ENCODE measurements at regions not wholly inside any gene's neighbourhood (a gene's known extent, or its start where the extent isn't known, plus 50 kb on each side); places are given as distances from the start of the nearest gene placed in this dataset.

GRCh38 chr18:64519201-64519600, 370.3 kb upstream of the LINC00305 start:
- no peak for DNase-seq

DNA sequence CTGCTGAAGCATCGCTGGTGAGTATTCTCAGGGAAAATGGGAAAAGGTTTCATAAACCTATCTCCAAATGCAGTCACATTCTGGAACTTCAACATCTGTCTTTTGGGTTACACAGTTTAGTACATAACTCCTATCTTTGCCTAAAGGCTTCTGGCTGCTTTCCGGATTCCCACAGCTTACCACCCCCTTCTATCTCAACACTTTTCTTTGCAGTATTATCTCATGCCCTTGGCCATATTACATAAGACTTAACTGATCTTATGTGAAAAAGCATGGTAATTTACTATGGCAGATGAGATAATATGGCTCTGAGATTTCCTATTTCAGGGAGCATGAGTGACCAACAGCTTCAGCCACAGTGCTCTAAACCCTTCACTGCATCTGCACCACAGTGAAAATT, 369.3 kb upstream of the LINC00305 start:
- DNase-seq = no peak

DNA sequence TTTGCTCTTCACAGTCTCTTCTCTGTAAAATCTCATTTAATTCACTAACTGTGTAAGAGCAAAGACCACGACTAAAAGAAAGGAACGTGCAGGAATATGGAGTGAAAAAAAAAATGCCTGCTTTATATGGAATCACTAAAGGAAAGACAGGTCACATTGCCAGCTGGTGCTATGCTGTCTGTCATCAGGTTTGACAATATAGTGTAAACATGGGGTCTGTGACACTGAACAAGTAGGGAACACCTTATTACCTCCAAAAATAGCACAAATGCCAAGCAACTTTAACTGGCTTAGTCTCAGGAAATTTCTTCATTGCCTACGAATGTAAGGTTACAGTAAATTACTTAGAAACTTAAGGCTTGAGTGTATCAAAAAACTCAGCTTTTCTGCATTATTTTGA, 364.5 kb upstream of the LINC00305 start:
- DNase-seq = no peak

GRCh38 chr18:64490207-64490606, 341.3 kb upstream of the LINC00305 start:
- DNase-seq = no peak

DNA sequence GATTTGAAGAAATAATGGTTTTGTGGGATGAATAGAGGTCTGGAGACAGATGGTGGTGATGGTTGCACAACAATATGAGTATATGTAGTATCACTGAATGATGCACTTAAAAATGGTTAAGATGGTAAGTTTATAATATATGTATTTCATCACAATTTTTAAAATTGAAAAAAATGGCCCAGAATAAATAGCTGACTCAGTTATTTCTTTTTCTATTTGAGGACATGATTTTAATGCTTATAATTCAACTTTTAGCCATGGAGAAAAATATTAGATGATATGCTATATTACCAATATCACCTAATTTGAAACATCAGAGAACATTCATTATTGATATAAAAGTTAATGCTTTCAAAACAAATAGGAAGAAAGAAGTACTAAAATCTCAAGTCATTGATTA, 339.8 kb upstream of the LINC00305 start:
- no peak for DNase-seq

DNA sequence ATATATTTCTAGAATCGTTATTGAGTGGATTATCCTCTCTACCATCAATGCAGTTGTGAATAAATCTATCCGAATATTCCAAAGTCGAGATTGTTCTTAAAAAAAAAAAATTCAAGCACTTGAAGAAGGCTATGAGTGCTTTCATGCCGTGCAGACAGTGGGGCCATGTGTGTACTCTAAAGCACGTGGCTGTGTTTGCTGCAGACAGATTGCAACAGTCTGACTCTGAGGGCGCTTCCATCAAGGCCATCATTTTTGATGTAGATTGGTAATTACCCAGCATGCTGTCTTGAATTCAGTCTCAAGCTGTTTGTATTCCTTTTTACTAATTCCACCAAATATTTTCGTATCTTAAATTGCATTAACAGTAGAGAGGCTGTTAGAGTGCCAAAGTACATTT, 325.9 kb upstream of the LINC00305 start:
- DNase-seq = no peak

DNA sequence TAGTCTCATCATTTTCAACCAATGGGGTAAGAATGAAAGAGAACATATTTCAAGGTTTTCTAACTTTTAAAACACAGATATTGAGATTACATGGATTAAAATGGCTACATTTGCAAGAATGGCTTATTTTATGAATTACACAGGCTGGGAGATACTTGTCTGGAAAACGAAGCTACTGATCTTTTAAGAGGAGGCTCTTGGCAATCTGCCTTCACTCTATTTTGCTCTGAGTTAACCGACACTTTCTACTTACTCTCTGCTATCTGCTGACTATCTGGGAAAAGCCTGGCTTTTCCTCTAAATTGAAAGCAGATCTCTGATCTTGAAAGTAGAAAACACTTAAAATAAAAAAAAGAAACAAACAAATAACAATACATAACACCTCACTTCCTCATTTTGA, 325.4 kb upstream of the LINC00305 start:
- DNase-seq = no peak

DNA sequence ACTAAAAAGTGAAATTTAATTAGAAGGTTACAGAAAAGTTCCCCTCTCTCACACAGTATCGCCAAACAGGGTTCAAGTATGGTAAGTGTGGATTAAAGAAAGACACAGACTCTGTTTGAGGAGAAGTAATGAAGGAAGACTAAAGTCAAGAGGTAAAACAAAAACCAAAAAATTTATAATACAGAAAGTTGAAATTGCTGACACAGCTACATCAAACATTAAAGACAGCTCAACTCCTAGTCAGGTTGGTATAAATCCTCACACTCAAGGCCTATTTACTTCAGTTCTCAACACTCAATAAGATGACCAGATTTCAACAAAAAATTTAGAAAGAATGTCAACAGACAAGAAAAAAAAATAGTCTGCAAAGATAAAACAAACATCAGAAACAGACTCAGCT, 300.5 kb upstream of the LINC00305 start:
- DNase-seq = no peak

DNA sequence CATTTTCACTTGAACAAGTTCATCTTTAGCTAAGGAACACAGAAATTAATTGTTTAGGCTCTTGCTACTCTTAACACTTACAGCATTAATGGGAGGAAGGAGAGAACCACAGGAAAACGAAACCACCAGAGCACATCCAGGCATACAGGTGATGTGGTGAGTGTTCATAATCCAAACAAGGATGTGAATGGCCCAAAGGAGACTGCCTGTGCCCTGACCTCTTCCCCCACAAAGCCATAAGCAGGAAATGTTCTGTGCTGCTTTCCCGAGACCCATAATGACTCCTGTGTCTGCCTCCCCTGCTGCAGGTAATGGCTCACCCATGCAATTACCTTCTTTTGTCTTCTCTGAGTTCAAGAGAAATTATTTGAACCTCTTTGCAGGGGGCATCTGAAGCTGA, 295.9 kb upstream of the LINC00305 start:
- no peak for DNase-seq

- DNase-seq = no peak
Measured at GRCh38 chr18:64438178-64438577, 289.3 kb upstream of the LINC00305 start.

DNA sequence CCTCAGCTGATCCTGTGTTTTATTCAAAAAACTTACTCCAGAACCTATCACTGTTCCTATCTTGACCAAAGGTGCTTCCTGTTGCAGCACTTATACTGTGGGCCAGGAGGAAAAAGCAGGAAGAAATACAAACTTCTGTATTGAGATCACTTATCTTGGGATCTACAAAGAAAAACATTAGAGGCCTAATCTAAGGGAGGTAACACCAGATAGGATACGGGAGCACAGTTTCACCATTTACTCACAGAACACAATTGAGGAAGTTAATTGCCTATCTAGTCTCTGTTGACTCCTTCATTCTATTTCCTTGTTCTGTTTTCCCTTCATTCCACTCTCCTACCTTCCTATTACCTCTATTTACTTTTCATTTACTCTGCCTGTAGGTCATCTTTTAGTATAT, 287.2 kb upstream of the LINC00305 start:
- DNase-seq = no peak

DNA sequence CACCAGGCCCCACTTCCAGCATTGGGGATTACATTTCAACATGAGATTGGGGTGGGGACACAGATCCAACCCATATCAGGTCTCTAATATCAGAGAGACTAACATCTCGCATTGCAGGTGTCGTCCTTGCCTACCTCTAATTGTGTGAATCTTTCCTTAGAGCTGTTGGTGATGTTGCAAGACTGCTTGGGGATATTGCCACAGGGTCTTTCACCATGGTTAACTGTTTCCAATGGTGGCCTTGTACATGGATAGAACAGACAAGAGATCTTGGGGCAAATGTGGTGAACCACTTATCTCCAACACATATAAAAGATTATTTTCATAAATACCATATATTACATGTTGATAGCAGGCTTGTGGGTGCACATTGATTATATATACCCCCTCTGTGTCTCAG, 270.3 kb upstream of the LINC00305 start:
- no peak for DNase-seq

GRCh38 chr18:64416990-64417389, 268.1 kb upstream of the LINC00305 start:
- no peak for DNase-seq

- no peak for DNase-seq
Measured at GRCh38 chr18:64415218-64415617, 266.3 kb upstream of the LINC00305 start.

DNA sequence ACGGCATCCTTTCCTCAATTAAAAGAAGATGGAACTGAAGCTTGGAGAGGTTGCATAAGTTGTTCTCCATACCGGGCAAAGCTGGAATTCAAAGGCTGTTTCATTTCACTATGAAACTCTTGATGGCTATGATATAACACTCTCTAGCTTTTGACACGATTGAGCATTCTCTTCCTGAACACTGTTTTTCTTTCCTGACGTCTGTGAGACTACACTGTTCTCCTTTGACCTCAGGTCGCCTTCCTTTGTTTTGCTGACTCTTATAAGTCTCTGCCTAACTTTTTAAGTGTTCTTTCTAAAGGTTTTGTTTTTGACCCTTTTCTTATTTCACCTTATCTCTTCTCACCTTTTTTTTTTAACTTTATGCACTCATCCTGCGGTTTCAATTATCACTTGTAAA, 261.8 kb upstream of the LINC00305 start:
- no peak for DNase-seq

- DNase-seq = no peak
Measured at GRCh38 chr18:64409511-64409910, 260.6 kb upstream of the LINC00305 start.

DNA sequence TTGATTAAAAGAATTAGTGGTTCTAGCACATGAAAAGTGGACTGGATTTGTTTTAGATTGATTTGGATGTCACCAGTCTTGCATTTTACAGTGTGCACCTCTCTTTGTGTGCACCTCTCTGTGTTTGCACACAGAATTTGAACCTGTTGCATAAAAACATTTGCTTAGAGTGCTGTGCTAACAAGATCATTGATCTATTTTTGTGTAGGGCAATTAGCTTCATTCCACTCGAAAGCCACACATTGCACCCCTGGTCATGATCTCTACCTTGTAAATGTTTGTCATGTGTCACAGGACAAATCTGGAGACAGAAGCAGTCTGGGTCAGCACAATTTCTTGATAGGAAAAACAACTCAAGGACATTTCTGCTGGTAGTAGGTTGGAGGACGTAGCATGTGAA, 258.7 kb upstream of the LINC00305 start:
- no peak for DNase-seq

DNA sequence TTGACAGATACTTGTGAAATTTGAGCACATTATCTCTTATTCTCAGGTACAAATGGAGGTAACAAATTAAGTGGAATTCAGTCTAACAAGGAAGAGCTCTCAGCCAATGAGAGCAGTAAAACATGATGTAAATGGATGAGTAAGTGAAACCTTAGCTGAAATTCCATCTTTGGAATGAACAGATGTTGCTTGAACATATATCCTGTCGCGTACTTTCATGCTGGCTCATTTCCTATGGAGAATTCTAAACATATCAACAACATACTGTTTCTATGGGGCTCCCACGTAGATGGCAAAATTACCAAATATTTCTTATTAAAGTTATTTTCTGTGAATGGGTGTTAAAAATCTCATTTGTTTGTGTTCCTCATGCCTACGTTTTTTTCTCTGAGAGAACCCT, 256.3 kb upstream of the LINC00305 start:
- DNase-seq = no peak

DNA sequence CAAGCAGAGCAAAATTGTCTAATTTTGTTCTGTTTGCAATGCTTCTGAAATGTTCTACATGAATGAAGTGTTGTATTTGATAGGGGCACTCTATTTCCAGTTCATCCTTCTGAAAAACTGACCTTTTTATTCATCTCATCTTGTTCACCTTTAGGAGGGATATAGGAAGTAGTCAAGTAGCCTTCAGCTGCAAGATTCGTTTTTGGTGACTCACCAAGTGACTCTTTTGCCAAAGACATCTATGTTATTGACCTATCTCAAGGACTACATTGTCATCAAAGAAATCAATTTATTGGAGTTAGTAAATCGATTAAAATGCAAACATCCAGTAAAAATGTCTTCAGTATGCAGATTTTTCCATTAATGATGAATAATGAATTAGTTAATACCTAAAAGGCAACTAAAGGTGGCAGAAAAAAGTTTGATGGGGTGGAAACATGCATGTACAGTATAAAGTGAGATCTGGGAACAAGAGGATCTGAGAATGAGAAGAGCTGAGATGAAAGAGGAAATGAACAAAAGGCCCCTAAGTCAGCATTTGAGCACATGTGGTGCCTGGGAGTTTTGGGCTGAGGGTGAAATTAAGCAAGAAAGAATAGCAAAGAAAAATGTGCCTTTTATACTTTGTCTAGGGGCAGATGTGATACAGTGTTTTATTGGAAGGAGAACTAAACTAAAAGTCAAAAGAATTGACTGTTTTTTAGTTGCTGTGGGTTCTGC, 255.1 kb upstream of the LINC00305 start:
- DNase-seq = no peak

DNA sequence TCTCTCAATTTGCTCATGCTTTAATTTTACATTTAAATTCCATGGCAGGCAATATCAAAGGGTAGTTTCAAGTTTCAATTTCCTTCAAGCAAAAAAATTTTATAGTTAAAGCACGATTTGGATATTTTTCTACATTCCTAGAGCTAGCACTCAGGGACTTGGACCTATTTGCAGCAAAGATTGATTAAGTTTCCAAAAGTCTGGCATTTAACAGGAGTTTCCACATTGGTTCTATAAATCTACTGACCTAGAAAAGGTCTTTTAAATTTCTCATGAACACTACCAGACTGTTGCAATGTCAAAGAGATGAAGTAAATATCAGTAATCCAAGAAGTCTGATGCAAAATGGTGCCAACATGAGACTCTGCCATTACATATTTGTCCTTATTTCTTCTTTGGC, 253.7 kb upstream of the LINC00305 start:
- DNase-seq = no peak

- no peak for DNase-seq
Measured at GRCh38 chr18:64401268-64402060, 252.6 kb upstream of the LINC00305 start.

DNA sequence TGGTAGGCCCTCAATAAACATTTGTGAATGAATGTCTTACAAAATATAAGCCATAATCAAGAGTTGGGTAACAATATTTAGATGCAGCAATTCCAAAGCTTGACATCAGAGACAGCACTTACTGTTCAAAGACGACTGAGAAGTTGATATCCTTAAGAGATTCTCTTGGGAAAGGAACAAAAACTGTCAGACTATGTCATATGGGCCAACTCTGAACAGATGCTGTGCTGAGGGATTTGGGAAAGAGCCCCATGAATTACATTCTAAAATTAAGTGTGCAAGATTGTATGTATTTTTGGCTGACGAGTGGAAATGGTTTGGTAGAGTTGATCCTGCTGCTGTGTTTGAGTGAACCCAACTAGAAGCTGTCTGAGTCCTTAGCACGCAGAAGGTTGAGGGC, 250.7 kb upstream of the LINC00305 start:
- no peak for DNase-seq

DNA sequence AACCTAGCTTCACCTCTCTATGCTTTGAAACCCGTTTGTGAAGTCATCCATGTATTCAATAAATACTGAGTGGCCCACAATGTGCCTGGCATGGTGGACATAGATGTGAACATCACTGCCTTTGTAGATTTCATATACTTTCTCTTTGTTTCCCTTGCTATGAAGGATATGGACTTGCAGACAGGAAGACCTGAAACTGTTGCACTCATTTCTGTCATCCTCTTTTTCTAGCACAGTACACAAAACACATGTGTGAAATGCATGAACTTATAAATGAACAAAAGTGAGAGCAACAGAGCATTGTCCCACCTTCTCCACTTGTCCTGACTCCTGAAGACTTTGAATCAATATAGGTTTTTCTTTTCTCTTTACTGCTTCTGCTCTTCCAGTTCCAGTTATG, 249.4 kb upstream of the LINC00305 start:
- no peak for DNase-seq

DNA sequence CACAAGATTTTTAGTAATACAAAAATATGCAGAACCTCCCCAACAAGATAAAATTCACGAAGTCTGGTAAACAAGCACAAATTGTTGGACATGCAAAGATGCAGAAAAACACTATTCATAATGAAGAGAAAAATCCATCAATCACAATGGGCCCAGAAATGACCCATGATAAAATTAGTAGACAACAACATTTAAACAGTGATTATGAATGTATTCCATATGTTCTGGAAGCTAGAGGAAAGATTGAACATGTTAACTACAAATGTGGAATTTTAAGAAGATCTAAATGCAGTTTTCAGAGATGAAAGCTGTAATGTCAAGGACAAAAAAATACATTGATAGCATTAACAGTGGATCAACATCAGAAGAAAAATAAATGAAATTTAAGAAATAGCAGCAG, 243.3 kb upstream of the LINC00305 start:
- no peak for DNase-seq

GRCh38 chr18:64384101-64384500, 235.2 kb upstream of the LINC00305 start:
- no peak for DNase-seq
